Upper lobe of left lung (tissue), 6 donors: ENCODE measurements at regions not wholly inside any gene's neighbourhood (a gene's known extent, or its start where the extent isn't known, plus 50 kb on each side); places are given as distances from the start of the nearest gene placed in this dataset.
"Not testable (repeated sequence)": the region's sequence is repeated elsewhere in the genome, so short reads cannot be mapped to it uniquely, and the experiment has no call there.

Experiments used
- ATAC-seq, 2 donors: fragments of 200-7000 bp; cut with Tn5 transposase; one replicate each; pipeline ENCODE4 v1.9.1; 2022; ENCODE audit warnings: mild to moderate bottlenecking in 2 of 2, moderate library complexity in 2 of 2; ENCODE audit not compliant: low FRiP score in 2 of 2
- DNase-seq, 2 donors: peaks; one replicate each; pipeline ENCODE4 v3.0.0-alpha.2; 2019 to 2020
- H3K27ac ChIP-seq, 4 donors: fragments of 200-600 bp; sonication (generic); one replicate each; pipeline ENCODE4 v1.5.1; 2016 to 2019
- H3K27me3 ChIP-seq, 4 donors: fragments of 200-600 bp; sonication (generic); one replicate each; pipeline ENCODE4 v1.5.1; 2017 to 2019
- H3K36me3 ChIP-seq, 4 donors: fragments of 200-600 bp; sonication (generic); one replicate each; pipeline ENCODE4 v1.5.1; 2016 to 2019
- H3K4me1 ChIP-seq, 4 donors: fragments of 200-600 bp; sonication (generic); one replicate each; pipeline ENCODE4 v1.5.1; 2018 to 2019
- H3K4me3 ChIP-seq, 4 donors: fragments of 200-600 bp; sonication (generic); one replicate each; pipeline ENCODE4 v1.5.1; 2017 to 2019; ENCODE audit warnings: mild to moderate bottlenecking in 2 of 4, moderate library complexity in 1 of 4
- H3K9me3 ChIP-seq, 4 donors: fragments of 200-600 bp; sonication (generic); one replicate each; pipeline ENCODE4 v1.5.1; 2018 to 2019
- EP300 ChIP-seq, 4 donors: sonication (generic); formaldehyde crosslinking; IDR thresholded peaks; one replicate each; pipeline ENCODE4 v1.5.1; 2017; ENCODE audit warnings: antibody characterized with exemption in 4 of 4, control low read depth in 2 of 4
- POLR2A ChIP-seq, 4 donors: fragments of 450-650 bp; IDR thresholded peaks; one replicate each; pipeline ENCODE4 v1.5.1; 2016 to 2017; ENCODE audit warnings: antibody characterized with exemption in 4 of 4, mild to moderate bottlenecking in 2 of 4
- POLR2AphosphoS5 ChIP-seq, 2 donors: sonication (generic); formaldehyde crosslinking; IDR thresholded peaks; one replicate each; pipeline ENCODE4 v1.5.1; 2017; ENCODE audit warnings: antibody characterized with exemption in 2 of 2
- WGBS, 2 donors: methylation state at CpG; one replicate each; pipeline ENCODE4 v1.1.5; 2017 to 2018; 5-methylcytosine and 5-hydroxymethylcytosine counted together
- TF ChIP-seq, protein P1 (sequence below), 6 experiments: fragments of 450-650 bp in 4 of 6; fragments of 200-600 bp in 2 of 6; sonication (generic) in 2 of 6; IDR thresholded peaks; one replicate each; pipeline ENCODE4 v1.5.1; 2016 to 2019; ENCODE audit warnings: antibody characterized with exemption in 6 of 6
- donor health status: DM: no; HTN: no; CAD: no; lungs with moderate emphysema.
- donor health status: DM: no; HTN: yes; CAD: no; lungs with severe emphysema.

GRCh38 chr3:176032043-176032442 lies 1165.2 kb downstream of the TBL1XR1 start:
- Histone ChIP-seq H3K4me1 (no peaks in the 10 kb centered on the region), H3K4me3 (no peak overlapping the region), H3K36me3 (no peaks in the 10 kb centered on the region), H3K27me3 (no peaks in the 10 kb centered on the region), H3K27ac (no peak overlapping the region), H3K9me3 (no peaks in the 10 kb centered on the region)
- DNase-seq = no peak
- TF ChIP-seq, protein P1, sequence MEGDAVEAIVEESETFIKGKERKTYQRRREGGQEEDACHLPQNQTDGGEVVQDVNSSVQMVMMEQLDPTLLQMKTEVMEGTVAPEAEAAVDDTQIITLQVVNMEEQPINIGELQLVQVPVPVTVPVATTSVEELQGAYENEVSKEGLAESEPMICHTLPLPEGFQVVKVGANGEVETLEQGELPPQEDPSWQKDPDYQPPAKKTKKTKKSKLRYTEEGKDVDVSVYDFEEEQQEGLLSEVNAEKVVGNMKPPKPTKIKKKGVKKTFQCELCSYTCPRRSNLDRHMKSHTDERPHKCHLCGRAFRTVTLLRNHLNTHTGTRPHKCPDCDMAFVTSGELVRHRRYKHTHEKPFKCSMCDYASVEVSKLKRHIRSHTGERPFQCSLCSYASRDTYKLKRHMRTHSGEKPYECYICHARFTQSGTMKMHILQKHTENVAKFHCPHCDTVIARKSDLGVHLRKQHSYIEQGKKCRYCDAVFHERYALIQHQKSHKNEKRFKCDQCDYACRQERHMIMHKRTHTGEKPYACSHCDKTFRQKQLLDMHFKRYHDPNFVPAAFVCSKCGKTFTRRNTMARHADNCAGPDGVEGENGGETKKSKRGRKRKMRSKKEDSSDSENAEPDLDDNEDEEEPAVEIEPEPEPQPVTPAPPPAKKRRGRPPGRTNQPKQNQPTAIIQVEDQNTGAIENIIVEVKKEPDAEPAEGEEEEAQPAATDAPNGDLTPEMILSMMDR (IDR thresholded peaks at IDR 0.05) = no peak
- TF ChIP-seq POLR2AphosphoS5 (IDR thresholded peaks at IDR 0.05) (no peak), POLR2A (IDR thresholded peaks at IDR 0.05) (no peak), EP300 (IDR thresholded peaks at IDR 0.05) (no peak)
- no peak for ATAC-seq
- WGBS, 2 donors = 80 to 81% methylated on average over 4 of the region's 4 CpGs

- not testable (repeated sequence) for H3K4me1 ChIP-seq, H3K9me3 ChIP-seq, H3K36me3 ChIP-seq, H3K4me3 ChIP-seq, H3K27me3 ChIP-seq, ATAC-seq, H3K27ac ChIP-seq
- DNase-seq = peak in 1 of 2 donors; percentile 41
- WGBS, 2 donors = 89 to 91% methylated on average over 7 to 20 of the region's 20 CpGs
These were observed 1157.1 kb downstream of the NAALADL2 start for GRCh38 chr3:176016203-176016602.

DNA sequence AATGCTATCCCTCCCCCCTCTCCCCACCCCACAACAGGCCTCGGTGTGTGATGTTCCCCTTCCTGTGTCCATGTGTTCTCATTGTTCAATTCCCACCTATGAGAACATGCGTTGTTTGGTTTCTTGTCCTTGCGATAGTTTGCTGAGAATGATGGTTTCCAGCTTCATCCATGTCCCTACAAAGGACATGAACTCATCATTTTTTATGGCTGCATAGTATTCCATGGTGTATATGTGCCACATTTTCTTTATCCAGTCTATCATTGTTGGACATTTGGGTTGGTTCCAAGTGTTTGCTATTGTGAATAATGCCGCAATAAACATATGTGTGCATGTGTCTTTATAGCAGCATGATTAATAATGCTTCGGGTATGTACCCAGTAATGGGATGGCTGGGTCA lies 1156.1 kb downstream of the NAALADL2 start:
- not testable (repeated sequence) for H3K27me3 ChIP-seq, ATAC-seq, H3K4me1 ChIP-seq, H3K9me3 ChIP-seq, H3K36me3 ChIP-seq, DNase-seq, H3K4me3 ChIP-seq, H3K27ac ChIP-seq
- 96 to 97% methylated on average over 5 of the region's 5 CpGs for WGBS, 2 donors

DNA sequence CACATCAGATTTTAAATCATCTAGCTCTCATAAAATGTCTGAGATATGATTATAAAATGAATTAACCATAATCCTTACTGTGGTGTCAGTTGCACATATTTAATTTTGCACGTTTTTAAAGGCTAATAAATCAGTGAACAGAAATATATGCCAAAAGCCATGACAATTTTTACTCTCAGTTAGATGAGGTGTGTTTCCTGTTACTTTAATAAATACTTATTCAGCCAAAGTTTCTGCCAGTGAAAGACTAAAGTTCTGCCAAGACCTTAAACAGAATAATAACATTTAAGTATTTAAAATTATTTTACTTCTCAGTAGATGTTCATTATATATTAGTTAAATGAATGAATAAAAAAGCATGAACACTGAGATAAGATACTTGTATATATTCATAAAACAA lies 1150.1 kb downstream of the NAALADL2 start:
- Histone ChIP-seq H3K27me3 (no peaks in the 10 kb centered on the region), H3K36me3 (no peaks in the 10 kb centered on the region), H3K4me3 (no peak overlapping the region), H3K4me1 (no peaks in the 10 kb centered on the region), H3K9me3 (no peaks in the 10 kb centered on the region), H3K27ac (no peak overlapping the region)
- no peak for ATAC-seq
- TF ChIP-seq POLR2A (IDR thresholded peaks at IDR 0.05) = no peak
- TF ChIP-seq EP300 (IDR thresholded peaks at IDR 0.05) = no peak
- TF ChIP-seq, protein P1 (IDR thresholded peaks at IDR 0.05) = no peak
- TF ChIP-seq POLR2AphosphoS5 (IDR thresholded peaks at IDR 0.05) = no peak
- WGBS, 2 donors = 17 to 18% methylated on average over 1 of the region's 1 CpG
- no peak for DNase-seq

DNA sequence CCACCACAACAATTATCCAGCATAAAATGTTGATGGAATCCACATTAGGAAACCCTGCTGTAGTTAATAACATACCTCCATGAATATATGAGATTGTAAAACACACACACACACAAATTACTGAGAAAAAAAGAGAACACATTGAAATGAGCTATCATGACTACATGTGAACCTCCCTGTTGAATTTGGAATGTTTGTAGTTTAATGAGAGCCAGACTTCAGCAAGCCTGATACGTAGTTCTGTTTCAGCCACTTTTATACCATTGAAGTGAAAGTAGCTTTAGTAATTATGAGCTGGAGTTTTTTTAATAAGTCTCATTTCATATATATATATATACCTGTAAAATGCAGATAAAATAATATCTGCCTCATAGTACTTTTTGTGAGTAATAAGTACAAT lies 1146.4 kb downstream of the NAALADL2 start:
- 83 to 84% methylated on average over 1 of the region's 1 CpG for WGBS, 2 donors
- no peaks in the 10 kb centered on the region for H3K4me1 ChIP-seq
- ATAC-seq (no peak), DNase-seq (no peak)
- TF ChIP-seq EP300 (IDR thresholded peaks at IDR 0.05) (no peak), POLR2AphosphoS5 (IDR thresholded peaks at IDR 0.05) (no peak), POLR2A (IDR thresholded peaks at IDR 0.05) (no peak)
- TF ChIP-seq, protein P1 (IDR thresholded peaks at IDR 0.05) = no peak
- no peak overlapping the region for H3K4me3 ChIP-seq
- no peaks in the 10 kb centered on the region for H3K27me3 ChIP-seq
- H3K9me3 ChIP-seq = no peaks in the 10 kb centered on the region
- H3K36me3 ChIP-seq = no peaks in the 10 kb centered on the region
- no peak overlapping the region for H3K27ac ChIP-seq

DNA sequence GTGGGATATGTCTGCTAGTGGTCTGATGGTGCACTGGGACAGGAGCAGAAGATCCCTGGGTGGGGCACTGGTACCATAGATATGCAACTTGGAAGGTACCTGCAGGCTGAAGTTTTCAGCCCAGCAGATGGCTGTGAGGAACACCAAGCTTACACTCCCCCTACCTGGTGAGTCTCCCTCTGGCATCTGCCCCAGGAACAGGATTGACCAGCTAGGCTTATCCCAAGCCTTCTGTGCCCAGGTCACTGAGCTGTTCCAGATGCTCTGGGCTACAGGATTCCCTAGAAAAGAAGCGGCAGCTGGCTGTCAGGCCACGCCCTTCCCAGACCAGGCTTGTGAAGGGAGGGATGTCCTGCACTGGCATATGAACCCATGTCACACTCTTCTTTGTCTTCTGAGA lies 1130.0 kb downstream of the NAALADL2 start:
- Histone ChIP-seq H3K4me1 (no peaks in the 10 kb centered on the region), H3K27me3 (no peaks in the 10 kb centered on the region), H3K4me3 (no peak overlapping the region), H3K9me3 (peaks cover 0 to 8% (median 0%) of the 10 kb centered on the region in 4 donors), H3K36me3 (no peaks in the 10 kb centered on the region), H3K27ac (no peak overlapping the region)
- TF ChIP-seq, protein P1 (IDR thresholded peaks at IDR 0.05) = no peak
- TF ChIP-seq EP300 (IDR thresholded peaks at IDR 0.05) = no peak
- TF ChIP-seq POLR2AphosphoS5 (IDR thresholded peaks at IDR 0.05) = no peak
- TF ChIP-seq POLR2A (IDR thresholded peaks at IDR 0.05) = no peak
- no peak for DNase-seq
- peak in 1 of 2 donors; percentile 19 for ATAC-seq
- WGBS, 2 donors = 60 to 97% methylated on average over 1 to 2 of the region's 2 CpGs
